Activated T-cell treated with anti-CD3 and anti-CD28 coated beads, Interleukin-2, amount 50 U/mL, for 4 hours (primary cell): ENCODE measurements at regions not wholly inside any gene's neighbourhood (a gene's known extent, or its start where the extent isn't known, plus 50 kb on each side); places are given as distances from the start of the nearest gene placed in this dataset.

Experiments used
- ATAC-seq, 2 donors: fragments of 200-7000 bp; cut with Tn5 transposase; one replicate each; pipeline ENCODE4 v1.10.0; 2021
- DNase-seq: peaks from one replicate; pipeline ENCODE4 v3.0.0-alpha.2; 2020
- H3K27me3 Mint-ChIP-seq: one replicate; pipeline ENCODE4 v1.8.0; 2021; ENCODE audit warnings: low read depth, mixed read lengths
- H3K36me3 Mint-ChIP-seq: one replicate; pipeline ENCODE4 v1.8.0; 2022; ENCODE audit warnings: mixed read lengths; ENCODE audit not compliant: insufficient read depth
- H3K4me1 Mint-ChIP-seq: one replicate; pipeline ENCODE4 v1.8.0; 2021; ENCODE audit warnings: low read depth, mixed read lengths
- H3K4me3 Mint-ChIP-seq: one replicate; pipeline ENCODE4 v1.8.0; 2021; ENCODE audit warnings: mild to moderate bottlenecking, moderate library complexity, mixed read lengths
- H3K9me3 Mint-ChIP-seq: one replicate; pipeline ENCODE4 v1.8.0; 2021; ENCODE audit warnings: mixed read lengths

GRCh38 chr12:124464830-124465229 lies 102.6 kb downstream of the NCOR2 start:
- Mint-ChIP-seq H3K4me1 (peaks cover 46% of the 10 kb centered on the region), H3K4me3 (peak overlapping the region; percentile 11), H3K27me3 (no peaks in the 10 kb centered on the region)

GRCh38 chr12:124464062-124464461 lies 103.3 kb downstream of the NCOR2 start:
- ATAC-seq (no peak), DNase-seq (no peak)
- H3K4me1 Mint-ChIP-seq: peaks cover 47% of the 10 kb centered on the region
- H3K9me3 Mint-ChIP-seq: peaks cover 1% of the 10 kb centered on the region
- H3K4me3 Mint-ChIP-seq: no peak overlapping the region
- peaks cover 26% of the 10 kb centered on the region for H3K36me3 Mint-ChIP-seq
- no peaks in the 10 kb centered on the region for H3K27me3 Mint-ChIP-seq

More at GRCh38 chr12:124464830-124465229, 102.6 kb downstream of the NCOR2 start:
- DNase-seq (no peak), ATAC-seq (no peak)
- H3K36me3 Mint-ChIP-seq: peaks cover 24% of the 10 kb centered on the region
- peaks cover 3% of the 10 kb centered on the region for H3K9me3 Mint-ChIP-seq

- DNase-seq (no peak), ATAC-seq (no peak)
- H3K4me1 Mint-ChIP-seq: peaks cover 47% of the 10 kb centered on the region
- peaks cover 28% of the 10 kb centered on the region for H3K36me3 Mint-ChIP-seq
- no peaks in the 10 kb centered on the region for H3K9me3 Mint-ChIP-seq
- H3K27me3 Mint-ChIP-seq: no peaks in the 10 kb centered on the region
- H3K4me3 Mint-ChIP-seq: no peak overlapping the region
Measured at GRCh38 chr12:124463341-124463921, 104.0 kb downstream of the NCOR2 start.

- ATAC-seq (no peak), DNase-seq (no peak)
- H3K36me3 Mint-ChIP-seq: peaks cover 28% of the 10 kb centered on the region
- no peaks in the 10 kb centered on the region for H3K9me3 Mint-ChIP-seq
- no peaks in the 10 kb centered on the region for H3K27me3 Mint-ChIP-seq
- H3K4me3 Mint-ChIP-seq: no peak overlapping the region
- peaks cover 52% of the 10 kb centered on the region for H3K4me1 Mint-ChIP-seq
Measured at GRCh38 chr12:124462750-124463149, 104.7 kb downstream of the NCOR2 start.

- Mint-ChIP-seq H3K4me3 (no peak overlapping the region), H3K27me3 (no peaks in the 10 kb centered on the region), H3K36me3 (peaks cover 28% of the 10 kb centered on the region), H3K4me1 (peaks cover 57% of the 10 kb centered on the region), H3K9me3 (no peaks in the 10 kb centered on the region)
- DNase-seq (no peak), ATAC-seq (no peak)
Measured at GRCh38 chr12:124461851-124462623, 105.4 kb downstream of the NCOR2 start.

GRCh38 chr12:124461241-124461673 lies 106.2 kb downstream of the NCOR2 start:
- DNase-seq (no peak), ATAC-seq (no peak)
- Mint-ChIP-seq H3K9me3 (no peaks in the 10 kb centered on the region), H3K4me3 (no peak overlapping the region), H3K27me3 (no peaks in the 10 kb centered on the region), H3K36me3 (peaks cover 28% of the 10 kb centered on the region), H3K4me1 (peaks cover 53% of the 10 kb centered on the region)

GRCh38 chr12:124460771-124461170 lies 106.6 kb downstream of the NCOR2 start:
- Mint-ChIP-seq H3K4me1 (peaks cover 53% of the 10 kb centered on the region), H3K36me3 (peaks cover 28% of the 10 kb centered on the region), H3K27me3 (no peaks in the 10 kb centered on the region), H3K4me3 (no peak overlapping the region), H3K9me3 (no peaks in the 10 kb centered on the region)
- DNase-seq: no peak
- no peak for ATAC-seq

GRCh38 chr12:124459852-124460645 lies 107.4 kb downstream of the NCOR2 start:
- peaks cover 47% of the 10 kb centered on the region for H3K4me1 Mint-ChIP-seq
- DNase-seq (no peak), ATAC-seq (no peak)
- H3K4me3 Mint-ChIP-seq: no peak overlapping the region
- H3K9me3 Mint-ChIP-seq: no peaks in the 10 kb centered on the region
- no peaks in the 10 kb centered on the region for H3K27me3 Mint-ChIP-seq
- peaks cover 27% of the 10 kb centered on the region for H3K36me3 Mint-ChIP-seq

- no peak overlapping the region for H3K4me3 Mint-ChIP-seq
- ATAC-seq (no peak), DNase-seq (no peak)
- H3K27me3 Mint-ChIP-seq: no peaks in the 10 kb centered on the region
- H3K9me3 Mint-ChIP-seq: no peaks in the 10 kb centered on the region
- H3K36me3 Mint-ChIP-seq: peaks cover 19% of the 10 kb centered on the region
- peaks cover 46% of the 10 kb centered on the region for H3K4me1 Mint-ChIP-seq
Measured at GRCh38 chr12:124458992-124459851, 108.2 kb downstream of the NCOR2 start.

- Mint-ChIP-seq H3K4me1 (peaks cover 49% of the 10 kb centered on the region), H3K4me3 (no peak overlapping the region), H3K36me3 (peaks cover 17% of the 10 kb centered on the region), H3K9me3 (no peaks in the 10 kb centered on the region), H3K27me3 (no peaks in the 10 kb centered on the region)
- no peak for DNase-seq
- ATAC-seq: no peak
Measured at GRCh38 chr12:124458220-124458991, 109.0 kb downstream of the NCOR2 start.

GRCh38 chr12:124457287-124458219 lies 109.9 kb downstream of the NCOR2 start:
- Mint-ChIP-seq H3K4me1 (peaks cover 47% of the 10 kb centered on the region), H3K27me3 (no peaks in the 10 kb centered on the region)
- DNase-seq: peak; percentile 37

GRCh38 chr12:124456652-124457152 lies 110.7 kb downstream of the NCOR2 start:
- H3K4me1 Mint-ChIP-seq: peaks cover 51% of the 10 kb centered on the region
- H3K36me3 Mint-ChIP-seq: peaks cover 12% of the 10 kb centered on the region
- DNase-seq: no peak
- no peaks in the 10 kb centered on the region for H3K9me3 Mint-ChIP-seq
- ATAC-seq: no peak
- H3K4me3 Mint-ChIP-seq: peak overlapping the region; percentile 66
- no peaks in the 10 kb centered on the region for H3K27me3 Mint-ChIP-seq

More at GRCh38 chr12:124457287-124458219, 109.9 kb downstream of the NCOR2 start:
- ATAC-seq: peak; percentile 30 to 32
- peak overlapping the region; percentile 66 for H3K4me3 Mint-ChIP-seq
- H3K9me3 Mint-ChIP-seq: no peaks in the 10 kb centered on the region
- H3K36me3 Mint-ChIP-seq: peaks cover 12% of the 10 kb centered on the region
